H1 (cell line): ENCODE measurements at regions not wholly inside any gene's neighbourhood (a gene's known extent, or its start where the extent isn't known, plus 50 kb on each side); places are given as distances from the start of the nearest gene placed in this dataset.

Source experiments
- MAX ChIP-seq: IDR thresholded peaks from 2 replicates; pipeline ENCODE4 v1.6.1; 2012; ENCODE audit warnings: inconsistent platforms
- NANOG ChIP-seq: IDR thresholded peaks from 2 replicates; pipeline ENCODE4 v1.6.1; 2011; ENCODE audit warnings: low read length, low read depth, mild to moderate bottlenecking, inconsistent platforms; ENCODE audit not compliant: insufficient read depth, poor library complexity, severe bottlenecking
- POLR2AphosphoS5 ChIP-seq: IDR thresholded peaks from 2 replicates; pipeline ENCODE4 v1.6.1; 2011; ENCODE audit warnings: low read depth, low read length

- TF ChIP-seq POLR2AphosphoS5 (no peak), NANOG (no peak), MAX (no peak)
These were observed 1094.0 kb upstream of the LRRN3 start for GRCh38 chr7:109996927-109997326.
